ENCODE measurements at regions not wholly inside any gene's neighbourhood (a gene's known extent, or its start where the extent isn't known, plus 50 kb on each side); places are given as distances from the start of the nearest gene placed in this dataset.

GRCh38 chr16:85188822-85189672 is 76.8 kb upstream of the CIBAR2 start:
- DNase-seq: no peak

GRCh38 chr16:85190572-85190971 is 78.3 kb upstream of the CIBAR2 start:
- DNase-seq: no peak

- no peak for DNase-seq
Observed at GRCh38 chr16:85191341-85191965, 79.2 kb upstream of the CIBAR2 start.

- no peak for DNase-seq
Observed at GRCh38 chr16:85192238-85193114, 80.2 kb upstream of the CIBAR2 start.

- no peak for DNase-seq
Observed at GRCh38 chr16:85193115-85193493, 80.8 kb upstream of the CIBAR2 start.

GRCh38 chr16:85193876-85194275 is 81.6 kb upstream of the CIBAR2 start:
- no peak for DNase-seq

- no peak for DNase-seq
Observed at GRCh38 chr16:85194307-85195270, 82.3 kb upstream of the CIBAR2 start.

- DNase-seq: no peak
Observed at GRCh38 chr16:85195271-85195647, 83.0 kb upstream of the CIBAR2 start.

GRCh38 chr16:85195900-85196772 is 83.9 kb upstream of the CIBAR2 start:
- no peak for DNase-seq

GRCh38 chr16:85196976-85197375 is 84.7 kb upstream of the CIBAR2 start:
- no peak for DNase-seq

GRCh38 chr16:85197611-85198566 is 85.6 kb upstream of the CIBAR2 start:
- DNase-seq: no peak

GRCh38 chr16:85199069-85199725 is 86.9 kb upstream of the CIBAR2 start:
- no peak for DNase-seq

GRCh38 chr16:85199880-85200279 is 87.6 kb upstream of the CIBAR2 start:
- DNase-seq: no peak

- no peak for DNase-seq
Observed at GRCh38 chr16:85200471-85201278, 88.4 kb upstream of the CIBAR2 start.

- no peak for DNase-seq
Observed at GRCh38 chr16:85201574-85201973, 89.3 kb upstream of the CIBAR2 start.

- no peak for DNase-seq
Observed at GRCh38 chr16:85202051-85202601, 89.9 kb upstream of the CIBAR2 start.

- DNase-seq: no peak
Observed at GRCh38 chr16:85202631-85203461, 90.6 kb upstream of the CIBAR2 start.
